ENCODE measurements at regions not wholly inside any gene's neighbourhood (a gene's known extent, or its start where the extent isn't known, plus 50 kb on each side); places are given as distances from the start of the nearest gene placed in this dataset.
A peak's percentile ranks its signal among the peaks of the same experiment; 100 is the strongest.

DNA sequence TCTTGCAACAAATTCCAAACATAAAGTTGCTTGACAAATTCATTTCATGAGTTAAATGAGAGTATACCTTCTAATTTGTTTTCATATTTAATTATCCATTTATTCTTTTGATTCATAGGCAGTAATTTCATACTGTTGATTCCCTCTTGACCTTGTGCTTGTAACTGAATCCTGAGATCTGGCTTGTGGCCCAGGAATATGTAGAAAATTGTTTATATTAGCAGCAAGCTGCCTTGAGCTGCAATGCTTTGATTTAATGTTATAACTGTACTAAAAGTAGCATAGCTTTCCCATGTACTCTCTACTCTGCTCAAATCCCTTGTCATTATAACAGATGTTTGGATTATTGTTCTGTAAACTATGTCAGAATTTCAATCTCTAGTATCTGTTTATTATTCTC lies 780.7 kb downstream of the NR2F1-AS1 start:
- in situ Hi-C loops (cut with MboI; ENCODE audit: low pct_unique_long_range_greater_than_20kb in 2 of 9, low sequenced_read_pairs in 9 of 9, unreplicated experiment in 9 of 9) = no loop called here
- Histone ChIP-seq H3K4me3 (no peak overlapping the region), H3K4me1 (replicated peaks in 1 of 2) (peaks cover 13 to 34% of the 10 kb centered on the region in 2 donors), H3K27ac (no peak overlapping the region)
- peak in 4 of 8 experiments; percentile 23 to 76 (median 62) for ATAC-seq (replicated peaks in 6 of 8)

DNA sequence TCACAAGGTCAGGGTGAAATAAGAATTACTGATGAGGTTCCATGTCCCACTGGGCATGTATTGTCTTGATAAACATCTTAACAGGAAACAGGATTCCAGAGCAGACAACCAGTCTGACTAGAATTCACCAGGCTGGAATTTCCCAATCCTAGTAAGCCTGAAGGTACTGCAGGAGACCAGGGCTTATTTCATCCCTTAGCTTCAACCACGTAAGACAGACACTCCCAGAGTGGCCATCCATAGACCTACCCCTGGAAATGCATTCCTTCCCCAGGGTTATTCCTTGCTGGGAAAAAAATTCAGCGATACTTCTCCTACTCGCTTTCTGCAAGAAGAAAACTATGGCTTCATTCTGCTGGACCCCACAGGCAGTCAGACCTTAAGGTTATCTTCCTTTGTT lies 785.4 kb downstream of the NR2F1-AS1 start:
- in situ Hi-C loops (cut with MboI; ENCODE audit: low pct_unique_long_range_greater_than_20kb in 2 of 9, low sequenced_read_pairs in 9 of 9, unreplicated experiment in 9 of 9) = no loop called here
- Histone ChIP-seq H3K27ac (no peak overlapping the region), H3K4me3 (no peak overlapping the region), H3K4me1 (replicated peaks in 1 of 2) (peaks cover 5 to 10% of the 10 kb centered on the region in 2 donors)
- WGBS, 10 experiments = 42 to 93% (median 86%) methylated on average over 2 to 3 of the region's 3 CpGs; no CpG with 5 or more reads in 3 of the 10 experiments
- no peak for ATAC-seq (replicated peaks in 6 of 8)

DNA sequence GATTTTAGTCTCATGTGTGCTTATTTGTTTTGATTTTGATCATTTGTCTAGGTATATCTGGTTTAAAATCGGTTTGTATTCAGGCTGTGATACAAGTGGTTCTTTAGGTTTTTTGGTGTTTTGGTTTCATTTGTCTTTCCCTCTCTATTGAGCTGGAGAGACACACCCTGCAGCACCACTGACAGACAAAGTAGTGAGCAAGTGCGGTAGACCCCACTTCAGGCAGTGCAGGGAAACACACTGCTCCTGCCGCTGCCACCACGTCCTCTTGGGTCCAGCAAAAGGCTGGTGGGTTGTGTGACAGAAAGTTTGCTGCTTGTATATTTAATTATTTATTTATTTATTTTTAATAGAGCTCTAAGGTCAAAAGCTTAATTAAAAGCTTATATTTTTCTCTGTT lies 801.0 kb downstream of the NR2F1-AS1 start:
- 7 to 94% (median 57%) methylated on average over 2 to 4 of the region's 4 CpGs; no CpG with 5 or more reads in 3 of the 10 experiments for WGBS, 10 experiments
- no peak overlapping the region for H3K27ac ChIP-seq
- in situ Hi-C loops (cut with MboI; ENCODE audit: low pct_unique_long_range_greater_than_20kb in 2 of 9, low sequenced_read_pairs in 9 of 9, unreplicated experiment in 9 of 9) = no loop called here
- H3K4me1 ChIP-seq (replicated peaks in 1 of 2) = peaks cover 0 to 2% of the 10 kb centered on the region in 2 donors
- no peak for ATAC-seq (replicated peaks in 6 of 8)
- H3K4me3 ChIP-seq = no peak overlapping the region

DNA sequence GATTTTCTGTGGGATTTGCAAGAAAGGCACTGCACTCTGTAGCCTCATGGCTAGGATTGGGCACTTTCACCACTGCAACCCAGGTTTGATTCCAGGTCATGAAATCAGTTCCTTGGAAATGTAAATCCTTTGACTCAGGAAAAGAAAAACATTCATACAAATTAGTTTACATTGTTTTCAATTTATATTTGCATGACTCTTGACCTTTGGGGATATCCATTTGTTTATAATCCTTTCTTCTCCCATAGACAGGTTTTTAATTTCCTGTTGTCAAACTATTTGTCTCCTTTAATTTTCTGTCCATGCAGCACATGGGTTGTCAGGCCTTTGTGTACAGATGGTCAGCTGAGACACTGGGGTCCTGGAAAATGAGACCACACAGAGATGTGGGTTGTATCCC lies 801.5 kb downstream of the NR2F1-AS1 start:
- no peak overlapping the region for H3K27ac ChIP-seq

DNA sequence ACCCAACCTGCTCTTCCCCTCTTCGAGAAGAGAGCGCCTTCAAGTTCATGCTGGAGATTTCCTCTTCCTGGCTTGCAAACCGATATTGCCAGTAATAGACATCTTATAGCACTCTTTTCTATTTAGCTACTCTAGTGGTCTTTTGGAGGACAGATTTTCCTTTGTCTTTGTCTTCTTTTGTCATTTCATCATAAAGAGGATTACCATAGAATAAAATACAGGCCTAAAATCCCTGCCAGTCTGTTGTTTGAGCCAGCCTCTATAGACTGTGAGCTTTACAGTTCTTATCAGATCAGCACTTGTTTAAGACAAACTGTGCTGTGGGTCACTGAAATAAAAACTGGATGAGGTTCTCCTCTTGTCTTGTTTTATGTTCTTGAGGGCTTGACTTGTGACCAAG lies 802.8 kb downstream of the NR2F1-AS1 start:
- no peak for ATAC-seq (replicated peaks in 6 of 8)
- Histone ChIP-seq H3K4me1 (replicated peaks in 1 of 2) (peaks cover 0 to 2% of the 10 kb centered on the region in 2 donors), H3K27ac (no peak overlapping the region), H3K4me3 (no peak overlapping the region)
- WGBS, 10 experiments = 40 to 100% (median 100%) methylated on average over 1 to 3 of the region's 3 CpGs; no CpG with 5 or more reads in 3 of the 10 experiments
- in situ Hi-C loops (cut with MboI; ENCODE audit: low pct_unique_long_range_greater_than_20kb in 2 of 9, low sequenced_read_pairs in 9 of 9, unreplicated experiment in 9 of 9) = no loop called here

More for the DNA sequence above, 801.5 kb downstream of the NR2F1-AS1 start:
- peaks cover 0 to 2% of the 10 kb centered on the region in 2 donors for H3K4me1 ChIP-seq (replicated peaks in 1 of 2)
- in situ Hi-C loops (cut with MboI; ENCODE audit: low pct_unique_long_range_greater_than_20kb in 2 of 9, low sequenced_read_pairs in 9 of 9, unreplicated experiment in 9 of 9) = no loop called here
- peak in 1 of 8 experiments; percentile 39 for ATAC-seq (replicated peaks in 6 of 8)
- H3K4me3 ChIP-seq = no peak overlapping the region

DNA sequence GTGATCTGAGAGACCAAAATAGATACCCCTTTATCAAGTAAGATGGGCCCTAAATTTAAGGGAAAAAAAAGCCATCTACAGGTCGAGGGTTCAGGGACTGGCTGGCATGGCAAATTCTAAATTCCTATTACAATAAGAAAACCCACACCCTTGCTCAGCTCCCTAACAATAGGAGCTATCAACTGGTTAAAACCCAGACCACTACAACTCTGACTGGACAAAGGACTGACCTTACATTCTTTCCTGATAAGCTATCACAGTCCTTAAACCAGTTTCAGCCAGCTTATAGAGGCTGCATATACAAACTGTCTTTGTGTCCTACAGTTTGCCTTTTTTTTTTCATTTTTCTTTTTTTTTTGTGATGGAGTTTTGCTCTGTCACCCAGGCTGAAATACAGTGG lies 803.6 kb downstream of the NR2F1-AS1 start:
- no peak for ATAC-seq (replicated peaks in 6 of 8)
- in situ Hi-C loops (cut with MboI; ENCODE audit: low pct_unique_long_range_greater_than_20kb in 2 of 9, low sequenced_read_pairs in 9 of 9, unreplicated experiment in 9 of 9) = no loop called here
- WGBS, 10 experiments = 0 to 60% (median 47%) methylated on average over 1 of the region's 1 CpG; no CpG with 5 or more reads in 2 of the 10 experiments

DNA sequence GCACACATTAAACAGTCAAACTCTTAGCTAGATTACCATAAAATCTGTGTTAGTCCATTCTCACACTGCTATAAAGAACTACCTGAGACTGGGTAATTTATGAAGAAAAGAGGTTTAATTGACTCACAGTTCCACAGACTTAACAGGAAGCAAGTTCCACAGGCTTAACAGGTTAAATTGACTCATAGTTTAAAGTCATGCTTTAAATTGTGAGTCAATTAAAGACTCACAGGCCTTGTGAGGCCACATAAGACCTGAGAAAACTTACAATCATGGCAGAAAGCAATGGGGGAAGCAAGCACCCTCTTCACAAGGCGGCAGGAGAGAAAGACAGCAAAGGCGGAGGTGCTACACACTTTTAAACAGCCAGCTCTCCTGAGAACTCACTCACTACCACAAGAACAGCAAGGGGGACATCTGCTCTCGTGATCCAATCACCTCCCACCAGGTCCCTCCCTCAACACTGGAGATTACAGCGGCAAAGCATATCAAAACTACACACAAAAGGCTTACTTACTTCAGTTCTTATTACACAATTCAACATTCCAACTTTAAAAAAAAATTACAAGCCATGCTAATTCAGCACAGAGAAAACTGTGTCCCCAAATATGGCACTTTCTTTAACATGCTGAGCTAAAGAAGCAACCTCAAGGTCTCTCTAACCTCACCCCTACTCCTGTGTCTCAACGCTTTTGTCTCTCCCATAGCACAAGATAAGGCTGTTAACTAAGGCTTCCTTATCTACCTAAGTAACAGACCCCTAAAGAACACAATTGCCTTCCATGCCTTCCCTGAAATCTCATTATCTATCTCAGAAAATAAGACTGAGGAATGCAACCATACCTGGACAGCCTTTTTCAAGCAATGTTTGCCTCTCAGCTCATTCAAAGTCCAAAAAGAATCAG lies 805.1 kb downstream of the NR2F1-AS1 start:
- WGBS, 10 experiments = 55 to 100% (median 80%) methylated on average over 1 to 5 of the region's 5 CpGs; no CpG with 5 or more reads in 1 of the 10 experiments
- no peaks in the 10 kb centered on the region for H3K4me1 ChIP-seq (replicated peaks in 1 of 2)
- in situ Hi-C loops (cut with MboI; ENCODE audit: low pct_unique_long_range_greater_than_20kb in 2 of 9, low sequenced_read_pairs in 9 of 9, unreplicated experiment in 9 of 9) = no loop called here
- no peak overlapping the region for H3K4me3 ChIP-seq
- no peak overlapping the region for H3K27ac ChIP-seq
- no peak for ATAC-seq (replicated peaks in 6 of 8)

More for the DNA sequence above, 803.6 kb downstream of the NR2F1-AS1 start:
- H3K4me3 ChIP-seq = no peak overlapping the region
- H3K27ac ChIP-seq = no peak overlapping the region
- peaks cover 0 to 2% of the 10 kb centered on the region in 2 donors for H3K4me1 ChIP-seq (replicated peaks in 1 of 2)

DNA sequence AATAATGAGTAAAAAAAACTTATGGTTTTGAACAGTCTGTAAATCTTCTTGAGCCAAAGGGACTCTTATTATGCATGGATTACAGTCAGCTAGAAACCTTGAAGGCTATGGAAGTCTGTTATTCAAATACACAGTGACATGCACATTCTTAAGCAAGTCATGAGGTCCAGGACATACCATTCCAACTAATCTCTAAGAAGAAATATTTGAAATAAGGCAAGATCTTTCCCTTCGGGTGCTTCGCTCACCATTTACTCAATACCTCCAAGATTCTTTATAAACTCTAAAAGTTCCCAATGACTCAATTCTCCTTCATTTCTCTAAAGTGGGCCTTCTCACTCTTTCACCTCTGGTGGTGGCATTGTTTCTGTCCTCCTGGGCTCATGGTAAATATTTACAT lies 811.0 kb downstream of the NR2F1-AS1 start:
- peak in 3 of 8 experiments; percentile 71 to 100 (median 100) for ATAC-seq (replicated peaks in 6 of 8)
- H3K4me1 ChIP-seq (replicated peaks in 1 of 2) = no peaks in the 10 kb centered on the region
- in situ Hi-C loops (cut with MboI; ENCODE audit: low pct_unique_long_range_greater_than_20kb in 2 of 9, low sequenced_read_pairs in 9 of 9, unreplicated experiment in 9 of 9) = no loop called here
- no peak overlapping the region for H3K4me3 ChIP-seq
- H3K27ac ChIP-seq = no peak overlapping the region
- 80 to 100% (median 94%) methylated on average over 1 to 2 of the region's 2 CpGs; no CpG with 5 or more reads in 3 of the 10 experiments for WGBS, 10 experiments

DNA sequence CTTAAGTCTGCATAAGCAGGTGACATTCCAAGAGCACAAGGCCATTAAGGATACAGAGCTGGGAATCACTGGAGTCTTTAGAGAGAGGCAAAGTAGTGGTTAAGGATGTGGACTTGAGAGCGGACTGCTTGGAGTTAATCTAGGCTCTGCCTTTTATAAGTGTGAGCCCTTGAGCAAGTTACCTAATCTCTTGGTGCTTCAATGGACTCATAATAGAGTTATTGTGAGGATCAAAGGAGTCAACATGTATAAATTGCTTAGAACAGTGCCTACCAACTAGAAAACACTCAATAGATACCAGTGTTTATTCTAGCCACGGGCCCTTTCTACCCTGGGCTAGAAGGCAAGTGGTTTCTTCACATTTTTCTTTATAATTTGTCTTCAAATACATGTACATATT lies 819.4 kb downstream of the NR2F1-AS1 start:
- Histone ChIP-seq H3K4me3 (no peak overlapping the region), H3K27ac (no peak overlapping the region), H3K4me1 (replicated peaks in 1 of 2) (peaks cover 0 to 7% of the 10 kb centered on the region in 2 donors)
- WGBS, 10 experiments = 13 to 100% (median 86%) methylated on average over 1 to 2 of the region's 2 CpGs; no CpG with 5 or more reads in 2 of the 10 experiments
- in situ Hi-C loops (cut with MboI; ENCODE audit: low pct_unique_long_range_greater_than_20kb in 2 of 9, low sequenced_read_pairs in 9 of 9, unreplicated experiment in 9 of 9) = no loop called here
- no peak for ATAC-seq (replicated peaks in 6 of 8)

DNA sequence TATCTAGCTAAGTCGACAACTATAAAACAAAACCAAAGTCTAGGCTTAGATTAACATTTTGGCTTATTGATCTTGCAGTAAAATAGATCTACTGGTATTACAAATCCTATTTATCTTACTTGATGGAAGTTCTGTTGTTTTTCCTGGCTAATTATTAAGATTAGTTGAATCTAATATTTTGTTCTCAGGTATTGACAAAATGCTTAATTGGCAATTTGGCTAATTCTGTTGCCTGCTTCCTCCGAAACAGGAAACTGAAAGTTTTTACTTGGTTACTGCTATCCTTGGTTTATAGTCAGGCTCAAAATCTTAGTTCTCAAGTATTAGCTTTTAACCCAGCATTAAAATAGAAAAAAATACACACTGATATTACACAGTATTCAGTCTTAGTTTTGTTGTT lies 820.5 kb downstream of the NR2F1-AS1 start:
- whole genome bisulfite sequencing, 10 experiments = 60 to 100% (median 100%) methylated on average over 1 to 2 of the region's 2 CpGs; no CpG with 5 or more reads in 1 of the 10 experiments
- peaks cover 0 to 7% of the 10 kb centered on the region in 2 donors for H3K4me1 ChIP-seq (replicated peaks in 1 of 2)
- H3K4me3 ChIP-seq = no peak overlapping the region
- in situ Hi-C loops (cut with MboI; ENCODE audit: low pct_unique_long_range_greater_than_20kb in 2 of 9, low sequenced_read_pairs in 9 of 9, unreplicated experiment in 9 of 9) = no loop called here
- no peak for ATAC-seq (replicated peaks in 6 of 8)
- no peak overlapping the region for H3K27ac ChIP-seq

DNA sequence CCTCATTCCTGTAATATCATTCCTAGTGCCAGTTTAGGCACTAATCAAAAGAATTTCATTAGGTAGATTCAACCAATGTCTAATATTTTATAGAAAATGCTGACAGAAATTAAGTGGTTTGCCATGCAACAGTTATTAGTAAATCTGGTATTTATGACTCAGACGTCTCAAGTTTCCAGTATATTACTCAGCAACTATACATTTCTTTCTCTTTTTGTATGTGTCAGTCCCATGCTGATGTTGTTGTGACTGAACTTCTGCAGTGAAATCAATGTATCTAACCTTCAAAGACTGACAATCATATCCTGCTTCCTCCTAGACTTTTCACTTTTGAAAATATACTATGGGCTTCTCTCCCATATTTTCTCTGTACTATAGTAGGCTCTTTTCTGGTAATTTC lies 822.5 kb downstream of the NR2F1-AS1 start:
- peak in 1 of 8 experiments; percentile 22 for ATAC-seq (replicated peaks in 6 of 8)
- in situ Hi-C loops (cut with MboI; ENCODE audit: low pct_unique_long_range_greater_than_20kb in 2 of 9, low sequenced_read_pairs in 9 of 9, unreplicated experiment in 9 of 9) = no loop called here
- WGBS, 10 experiments = 0 to 100% (median 15%) methylated on average over 1 of the region's 1 CpG; no CpG with 5 or more reads in 3 of the 10 experiments
- Histone ChIP-seq H3K4me3 (no peak overlapping the region), H3K4me1 (replicated peaks in 1 of 2) (peaks cover 0 to 13% of the 10 kb centered on the region in 2 donors), H3K27ac (no peak overlapping the region)

DNA sequence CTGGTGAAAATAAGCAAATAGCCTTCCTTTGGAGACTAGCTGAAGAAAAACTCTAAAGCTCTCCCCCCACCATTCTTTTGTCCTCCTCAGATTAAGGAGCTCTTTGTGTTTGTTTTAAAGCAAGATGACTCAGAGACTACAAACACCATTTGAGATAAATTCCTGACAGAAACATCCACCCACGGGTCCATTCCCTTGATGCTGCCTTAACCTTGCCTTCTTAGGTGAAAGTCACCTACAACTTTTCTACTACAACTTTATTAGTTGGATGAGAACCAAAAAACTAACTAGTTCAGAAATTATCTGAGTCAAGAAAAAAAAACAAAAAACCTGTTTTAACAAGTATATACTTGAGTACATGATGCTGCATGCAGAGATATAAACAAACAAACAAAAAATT lies 831.1 kb downstream of the NR2F1-AS1 start:
- 0 to 22% (median 13%) methylated on average over 1 of the region's 1 CpG; no CpG with 5 or more reads in 4 of the 10 experiments for WGBS, 10 experiments
- Histone ChIP-seq H3K27ac (no peak overlapping the region), H3K4me1 (replicated peaks in 1 of 2) (peaks cover 0 to 6% of the 10 kb centered on the region in 2 donors), H3K4me3 (no peak overlapping the region)
- no peak for ATAC-seq (replicated peaks in 6 of 8)
- in situ Hi-C loops (cut with MboI; ENCODE audit: low pct_unique_long_range_greater_than_20kb in 2 of 9, low sequenced_read_pairs in 9 of 9, unreplicated experiment in 9 of 9) = no loop called here

DNA sequence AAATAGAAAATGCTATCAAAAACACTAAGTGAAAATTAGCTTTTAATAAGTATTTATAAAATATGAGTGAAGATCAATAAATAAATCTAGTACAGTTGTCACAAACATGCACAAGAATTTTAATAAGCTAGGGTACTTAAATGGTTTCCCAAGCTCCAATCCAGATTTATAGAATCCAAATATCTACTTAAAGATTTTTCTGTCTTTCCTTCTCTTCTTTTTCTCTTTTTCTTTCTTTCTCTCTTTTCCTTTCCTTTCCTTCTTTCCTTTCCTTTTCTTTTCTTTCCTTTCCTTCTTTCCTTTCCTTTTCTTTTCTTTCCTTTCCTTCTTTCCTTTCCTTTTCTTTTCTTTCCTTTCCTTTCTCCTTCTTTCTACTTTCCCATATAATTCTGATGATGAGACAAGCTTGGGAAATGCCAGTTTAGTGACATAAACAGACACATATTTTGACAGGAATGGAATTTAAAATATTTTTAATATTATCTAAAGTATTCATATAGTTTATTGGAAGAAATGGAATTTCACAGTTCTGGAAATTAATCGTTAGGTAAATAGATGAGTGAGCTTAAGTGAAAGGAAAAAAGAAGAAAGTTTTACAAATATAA lies 832.8 kb downstream of the NR2F1-AS1 start:
- Histone ChIP-seq H3K27ac (no peak overlapping the region), H3K4me1 (replicated peaks in 1 of 2) (no peaks in the 10 kb centered on the region), H3K4me3 (no peak overlapping the region)
- in situ Hi-C loops (cut with MboI; ENCODE audit: low pct_unique_long_range_greater_than_20kb in 2 of 9, low sequenced_read_pairs in 9 of 9, unreplicated experiment in 9 of 9) = no loop called here
- no peak for ATAC-seq (replicated peaks in 6 of 8)
- 0 to 100% (median 84%) methylated on average over 1 of the region's 1 CpG for WGBS, 10 experiments
